ENCODE measurements at regions not wholly inside any gene's neighbourhood (a gene's known extent, or its start where the extent isn't known, plus 50 kb on each side); places are given as distances from the start of the nearest gene placed in this dataset.

DNA sequence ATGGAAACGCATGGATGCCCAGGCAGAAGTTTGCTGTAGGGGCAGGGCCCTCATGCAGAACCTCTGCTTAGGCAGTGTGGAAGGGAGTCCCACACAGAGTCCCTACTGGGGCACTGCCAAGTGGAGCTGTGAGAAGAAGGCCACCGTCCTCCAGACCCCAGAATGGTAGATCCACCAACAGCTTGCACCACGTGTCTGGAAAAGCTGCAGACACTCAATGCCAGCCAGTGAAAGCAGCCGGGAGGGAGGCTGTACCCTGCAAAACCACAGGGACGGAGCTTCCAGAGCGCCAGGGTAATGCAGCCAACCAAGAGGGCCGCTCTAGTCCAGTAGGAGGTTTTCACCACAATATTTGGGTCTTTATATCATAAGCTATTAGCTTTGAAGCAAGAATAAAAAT lies 97.1 kb upstream of the IQSEC1 start:
- H3K27me3 Mint-ChIP-seq (ENCODE audit: insufficient read depth, low read depth, poor library complexity): peaks cover 8% of the 10 kb centered on the region
- no peak overlapping the region for H3K27ac Mint-ChIP-seq
- Histone ChIP-seq H3K36me3 (ENCODE audit: insufficient read depth) (no peaks in the 10 kb centered on the region; the same call in 1 of the 2 replicates), H3K9me2 (ENCODE audit: insufficient read depth) (no peaks in the 10 kb centered on the region), H4K20me1 (replicated peaks; ENCODE audit: insufficient read depth) (no peaks in the 10 kb centered on the region), H2AFZ (no peak overlapping the region), H3K4me1 (ENCODE audit: insufficient read depth) (peaks cover 9% of the 10 kb centered on the region), H3K4me3 (no peak overlapping the region), H3K27ac (ENCODE audit: low read depth) (no peak overlapping the region), H3K27me3 (ENCODE audit: insufficient read depth) (no peaks in the 10 kb centered on the region), H3K79me2 (replicated peaks; ENCODE audit: insufficient read depth) (no peaks in the 10 kb centered on the region), H3F3A (replicated peaks; ENCODE audit: low read depth) (0 out of 2 replicates have a peak, but pooled peaks cover 5% of the 10 kb centered on the region), H3K4me2 (no peak overlapping the region)
- TF ChIP-seq, protein P1, sequence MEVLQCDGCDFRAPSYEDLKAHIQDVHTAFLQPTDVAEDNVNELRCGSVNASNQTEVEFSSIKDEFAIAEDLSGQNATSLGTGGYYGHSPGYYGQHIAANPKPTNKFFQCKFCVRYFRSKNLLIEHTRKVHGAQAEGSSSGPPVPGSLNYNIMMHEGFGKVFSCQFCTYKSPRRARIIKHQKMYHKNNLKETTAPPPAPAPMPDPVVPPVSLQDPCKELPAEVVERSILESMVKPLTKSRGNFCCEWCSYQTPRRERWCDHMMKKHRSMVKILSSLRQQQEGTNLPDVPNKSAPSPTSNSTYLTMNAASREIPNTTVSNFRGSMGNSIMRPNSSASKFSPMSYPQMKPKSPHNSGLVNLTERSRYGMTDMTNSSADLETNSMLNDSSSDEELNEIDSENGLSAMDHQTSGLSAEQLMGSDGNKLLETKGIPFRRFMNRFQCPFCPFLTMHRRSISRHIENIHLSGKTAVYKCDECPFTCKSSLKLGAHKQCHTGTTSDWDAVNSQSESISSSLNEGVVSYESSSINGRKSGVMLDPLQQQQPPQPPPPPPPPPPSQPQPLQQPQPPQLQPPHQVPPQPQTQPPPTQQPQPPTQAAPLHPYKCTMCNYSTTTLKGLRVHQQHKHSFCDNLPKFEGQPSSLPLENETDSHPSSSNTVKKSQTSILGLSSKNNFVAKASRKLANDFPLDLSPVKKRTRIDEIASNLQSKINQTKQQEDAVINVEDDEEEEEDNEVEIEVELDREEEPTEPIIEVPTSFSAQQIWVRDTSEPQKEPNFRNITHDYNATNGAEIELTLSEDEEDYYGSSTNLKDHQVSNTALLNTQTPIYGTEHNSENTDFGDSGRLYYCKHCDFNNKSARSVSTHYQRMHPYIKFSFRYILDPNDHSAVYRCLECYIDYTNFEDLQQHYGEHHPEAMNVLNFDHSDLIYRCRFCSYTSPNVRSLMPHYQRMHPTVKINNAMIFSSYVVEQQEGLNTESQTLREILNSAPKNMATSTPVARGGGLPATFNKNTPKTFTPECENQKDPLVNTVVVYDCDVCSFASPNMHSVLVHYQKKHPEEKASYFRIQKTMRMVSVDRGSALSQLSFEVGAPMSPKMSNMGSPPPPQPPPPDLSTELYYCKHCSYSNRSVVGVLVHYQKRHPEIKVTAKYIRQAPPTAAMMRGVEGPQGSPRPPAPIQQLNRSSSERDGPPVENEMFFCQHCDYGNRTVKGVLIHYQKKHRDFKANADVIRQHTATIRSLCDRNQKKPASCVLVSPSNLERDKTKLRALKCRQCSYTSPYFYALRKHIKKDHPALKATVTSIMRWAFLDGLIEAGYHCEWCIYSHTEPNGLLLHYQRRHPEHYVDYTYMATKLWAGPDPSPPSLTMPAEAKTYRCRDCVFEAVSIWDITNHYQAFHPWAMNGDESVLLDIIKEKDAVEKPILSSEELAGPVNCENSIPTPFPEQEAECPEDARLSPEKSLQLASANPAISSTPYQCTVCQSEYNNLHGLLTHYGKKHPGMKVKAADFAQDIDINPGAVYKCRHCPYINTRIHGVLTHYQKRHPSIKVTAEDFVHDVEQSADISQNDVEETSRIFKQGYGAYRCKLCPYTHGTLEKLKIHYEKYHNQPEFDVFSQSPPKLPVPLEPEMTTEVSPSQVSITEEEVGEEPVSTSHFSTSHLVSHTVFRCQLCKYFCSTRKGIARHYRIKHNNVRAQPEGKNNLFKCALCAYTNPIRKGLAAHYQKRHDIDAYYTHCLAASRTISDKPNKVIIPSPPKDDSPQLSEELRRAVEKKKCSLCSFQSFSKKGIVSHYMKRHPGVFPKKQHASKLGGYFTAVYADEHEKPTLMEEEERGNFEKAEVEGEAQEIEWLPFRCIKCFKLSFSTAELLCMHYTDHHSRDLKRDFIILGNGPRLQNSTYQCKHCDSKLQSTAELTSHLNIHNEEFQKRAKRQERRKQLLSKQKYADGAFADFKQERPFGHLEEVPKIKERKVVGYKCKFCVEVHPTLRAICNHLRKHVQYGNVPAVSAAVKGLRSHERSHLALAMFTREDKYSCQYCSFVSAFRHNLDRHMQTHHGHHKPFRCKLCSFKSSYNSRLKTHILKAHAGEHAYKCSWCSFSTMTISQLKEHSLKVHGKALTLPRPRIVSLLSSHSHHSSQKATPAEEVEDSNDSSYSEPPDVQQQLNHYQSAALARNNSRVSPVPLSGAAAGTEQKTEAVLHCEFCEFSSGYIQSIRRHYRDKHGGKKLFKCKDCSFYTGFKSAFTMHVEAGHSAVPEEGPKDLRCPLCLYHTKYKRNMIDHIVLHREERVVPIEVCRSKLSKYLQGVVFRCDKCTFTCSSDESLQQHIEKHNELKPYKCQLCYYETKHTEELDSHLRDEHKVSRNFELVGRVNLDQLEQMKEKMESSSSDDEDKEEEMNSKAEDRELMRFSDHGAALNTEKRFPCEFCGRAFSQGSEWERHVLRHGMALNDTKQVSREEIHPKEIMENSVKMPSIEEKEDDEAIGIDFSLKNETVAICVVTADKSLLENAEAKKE (CRISPR knock-in tag; IDR thresholded peaks at IDR 0.05): no peak
- TF ChIP-seq, protein P2, sequence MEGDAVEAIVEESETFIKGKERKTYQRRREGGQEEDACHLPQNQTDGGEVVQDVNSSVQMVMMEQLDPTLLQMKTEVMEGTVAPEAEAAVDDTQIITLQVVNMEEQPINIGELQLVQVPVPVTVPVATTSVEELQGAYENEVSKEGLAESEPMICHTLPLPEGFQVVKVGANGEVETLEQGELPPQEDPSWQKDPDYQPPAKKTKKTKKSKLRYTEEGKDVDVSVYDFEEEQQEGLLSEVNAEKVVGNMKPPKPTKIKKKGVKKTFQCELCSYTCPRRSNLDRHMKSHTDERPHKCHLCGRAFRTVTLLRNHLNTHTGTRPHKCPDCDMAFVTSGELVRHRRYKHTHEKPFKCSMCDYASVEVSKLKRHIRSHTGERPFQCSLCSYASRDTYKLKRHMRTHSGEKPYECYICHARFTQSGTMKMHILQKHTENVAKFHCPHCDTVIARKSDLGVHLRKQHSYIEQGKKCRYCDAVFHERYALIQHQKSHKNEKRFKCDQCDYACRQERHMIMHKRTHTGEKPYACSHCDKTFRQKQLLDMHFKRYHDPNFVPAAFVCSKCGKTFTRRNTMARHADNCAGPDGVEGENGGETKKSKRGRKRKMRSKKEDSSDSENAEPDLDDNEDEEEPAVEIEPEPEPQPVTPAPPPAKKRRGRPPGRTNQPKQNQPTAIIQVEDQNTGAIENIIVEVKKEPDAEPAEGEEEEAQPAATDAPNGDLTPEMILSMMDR (conservative IDR thresholded peaks at IDR 0.05; ENCODE audit: low read depth in 2 of 2): no peak
- no peak for TF ChIP-seq EZH2 (IDR thresholded peaks at IDR 0.05; ENCODE audit: low read depth, unreplicated experiment)
- no peak for TF ChIP-seq EZH2phosphoT487 (IDR thresholded peaks at IDR 0.05; ENCODE audit: unreplicated experiment)
- TF ChIP-seq, protein P3, sequence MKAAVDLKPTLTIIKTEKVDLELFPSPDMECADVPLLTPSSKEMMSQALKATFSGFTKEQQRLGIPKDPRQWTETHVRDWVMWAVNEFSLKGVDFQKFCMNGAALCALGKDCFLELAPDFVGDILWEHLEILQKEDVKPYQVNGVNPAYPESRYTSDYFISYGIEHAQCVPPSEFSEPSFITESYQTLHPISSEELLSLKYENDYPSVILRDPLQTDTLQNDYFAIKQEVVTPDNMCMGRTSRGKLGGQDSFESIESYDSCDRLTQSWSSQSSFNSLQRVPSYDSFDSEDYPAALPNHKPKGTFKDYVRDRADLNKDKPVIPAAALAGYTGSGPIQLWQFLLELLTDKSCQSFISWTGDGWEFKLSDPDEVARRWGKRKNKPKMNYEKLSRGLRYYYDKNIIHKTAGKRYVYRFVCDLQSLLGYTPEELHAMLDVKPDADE (IDR thresholded peaks at IDR 0.05): no peak
- TF ChIP-seq ZNF331 (CRISPR knock-in tag; IDR thresholded peaks at IDR 0.05; ENCODE audit: low read depth): no peak
- no peak for TF ChIP-seq ZNF114 (CRISPR knock-in tag; IDR thresholded peaks at IDR 0.05)
- no peak for TF ChIP-seq CREB1 (CRISPR knock-in tag; IDR thresholded peaks at IDR 0.05; ENCODE audit: low read depth)
- peaks cover 26% of the 10 kb centered on the region for H3K9me3 Mint-ChIP-seq
- H3K4me1 Mint-ChIP-seq: peaks cover 8% of the 10 kb centered on the region
- no peak for DNase-seq (ENCODE audit: low spot score)
- ATAC-seq: no peak
- peaks cover 14% of the 10 kb centered on the region for H3K36me3 Mint-ChIP-seq (ENCODE audit: low read depth)
- H3K4me3 Mint-ChIP-seq: no peak overlapping the region
